Hepatocyte (in vitro differentiated cells): ENCODE measurements at regions not wholly inside any gene's neighbourhood (a gene's known extent, or its start where the extent isn't known, plus 50 kb on each side); places are given as distances from the start of the nearest gene placed in this dataset.

Experiments
- DNase-seq: peaks from one replicate; pipeline ENCODE4 v3.0.0-alpha.2; 2016; ENCODE audit warnings: low spot score
- H2AFZ ChIP-seq: fragments of 200-600 bp; sonication (generic); 2 replicates; pipeline ENCODE4 v1.6.0; 2016; ENCODE audit warnings: antibody characterized with exemption, mild to moderate bottlenecking
- H3K27ac ChIP-seq: fragments of 200-600 bp; sonication (generic); 2 replicates; pipeline ENCODE4 v1.5.1; 2016; ENCODE audit warnings: mild to moderate bottlenecking
- H3K27me3 ChIP-seq: fragments of 200-600 bp; sonication (generic); 2 replicates; pipeline ENCODE4 v1.6.1; 2016
- H3K36me3 ChIP-seq: fragments of 200-600 bp; sonication (generic); replicated peaks from 2 replicates; pipeline ENCODE4 v1.5.1; 2016; ENCODE audit warnings: low read depth; ENCODE audit not compliant: insufficient read depth
- H3K4me1 ChIP-seq: fragments of 200-600 bp; sonication (generic); 2 replicates; pipeline ENCODE4 v1.5.1; 2016; ENCODE audit warnings: mild to moderate bottlenecking, moderate library complexity; ENCODE audit not compliant: insufficient read depth
- H3K4me2 ChIP-seq: fragments of 200-600 bp; sonication (generic); 2 replicates; pipeline ENCODE4 v1.6.0; 2016
- H3K4me3 ChIP-seq: fragments of 200-600 bp; sonication (generic); 2 replicates; pipeline ENCODE4 v1.5.1; 2016; ENCODE audit warnings: mild to moderate bottlenecking
- H3K79me2 ChIP-seq: fragments of 200-600 bp; sonication (generic); 2 replicates; pipeline ENCODE4 v1.6.0; 2017; ENCODE audit warnings: mild to moderate bottlenecking
- H3K9me2 ChIP-seq: fragments of 200-600 bp; sonication (generic); replicated peaks from 2 replicates; pipeline ENCODE4 v1.6.0; 2017; ENCODE audit warnings: mild to moderate bottlenecking; ENCODE audit not compliant: insufficient read depth
- H3K9me3 ChIP-seq: fragments of 200-600 bp; sonication (generic); 2 replicates; pipeline ENCODE4 v1.5.1; 2016; ENCODE audit warnings: low read depth, mild to moderate bottlenecking
- H4K20me1 ChIP-seq: fragments of 200-600 bp; sonication (generic); 2 replicates; pipeline ENCODE4 v1.6.0; 2016; ENCODE audit warnings: mild to moderate bottlenecking; ENCODE audit not compliant: insufficient read depth, poor library complexity, severe bottlenecking
- EZH2 ChIP-seq: fragments of 200-600 bp; sonication (generic); IDR thresholded peaks from 2 replicates; pipeline ENCODE4 v1.6.1; 2016; ENCODE audit warnings: antibody characterized with exemption, mild to moderate bottlenecking, borderline replicate concordance
- EZH2phosphoT487 ChIP-seq: fragments of 200-600 bp; sonication (generic); IDR thresholded peaks from one replicate; pipeline ENCODE4 v1.6.1; 2018; ENCODE audit warnings: antibody characterized with exemption, mild to moderate bottlenecking, low read depth, moderate library complexity; ENCODE audit not compliant: unreplicated experiment, severe bottlenecking
- WGBS: methylation state at CpG from one replicate; pipeline ENCODE4 v1.1.6; 2016; ENCODE audit warnings: low lambda C conversion rate; ENCODE audit errors: missing lambda C conversion rate; 5-methylcytosine and 5-hydroxymethylcytosine counted together
- TF ChIP-seq, protein P1 (sequence below): fragments of 200-600 bp; sonication (generic); IDR thresholded peaks from 2 replicates; pipeline ENCODE4 v1.5.1; 2016; ENCODE audit warnings: antibody characterized with exemption, mild to moderate bottlenecking; ENCODE audit not compliant: poor library complexity

DNA sequence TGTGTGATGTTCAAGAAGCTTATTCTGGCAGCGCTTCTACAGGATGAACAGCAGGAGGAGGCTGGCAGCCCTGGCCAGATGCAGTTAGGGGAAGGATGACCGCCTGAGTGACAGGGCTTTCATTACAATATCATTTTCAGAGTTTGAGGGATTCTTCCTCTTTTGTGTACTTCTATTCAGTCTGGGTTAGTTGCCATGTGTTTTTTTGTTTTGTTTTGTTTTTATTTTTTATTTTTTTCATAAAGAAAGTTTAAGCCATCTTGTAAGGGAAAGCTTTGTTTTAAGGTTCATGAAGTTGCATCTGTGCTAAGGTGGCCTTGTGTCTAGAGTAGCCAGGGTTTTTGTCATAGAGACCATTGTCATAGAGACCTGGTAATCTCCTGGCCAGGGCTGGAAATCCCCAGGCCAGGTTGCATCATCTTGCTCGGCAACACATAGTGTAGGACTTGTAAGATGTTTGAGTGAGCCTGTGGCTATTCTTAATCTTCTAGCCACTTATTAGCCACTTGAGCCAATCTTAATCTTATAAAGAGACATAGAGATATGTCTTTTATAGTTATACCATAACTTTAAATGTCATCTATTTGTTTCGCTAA, 230.5 kb upstream of the TMEM229A start:
- DNase-seq, result peak; percentile 7
- no peaks in the 10 kb centered on the region for H3K27me3 ChIP-seq
- 80% methylated on average over 4 of the region's 4 CpGs for WGBS
- no peak overlapping the region for H2AFZ ChIP-seq
- H3K4me2 ChIP-seq, result no peak overlapping the region
- no peaks in the 10 kb centered on the region for H3K9me3 ChIP-seq
- no peaks in the 10 kb centered on the region for H3K4me1 ChIP-seq
- H3K9me2 ChIP-seq, result no peaks in the 10 kb centered on the region
- TF ChIP-seq, protein P1, sequence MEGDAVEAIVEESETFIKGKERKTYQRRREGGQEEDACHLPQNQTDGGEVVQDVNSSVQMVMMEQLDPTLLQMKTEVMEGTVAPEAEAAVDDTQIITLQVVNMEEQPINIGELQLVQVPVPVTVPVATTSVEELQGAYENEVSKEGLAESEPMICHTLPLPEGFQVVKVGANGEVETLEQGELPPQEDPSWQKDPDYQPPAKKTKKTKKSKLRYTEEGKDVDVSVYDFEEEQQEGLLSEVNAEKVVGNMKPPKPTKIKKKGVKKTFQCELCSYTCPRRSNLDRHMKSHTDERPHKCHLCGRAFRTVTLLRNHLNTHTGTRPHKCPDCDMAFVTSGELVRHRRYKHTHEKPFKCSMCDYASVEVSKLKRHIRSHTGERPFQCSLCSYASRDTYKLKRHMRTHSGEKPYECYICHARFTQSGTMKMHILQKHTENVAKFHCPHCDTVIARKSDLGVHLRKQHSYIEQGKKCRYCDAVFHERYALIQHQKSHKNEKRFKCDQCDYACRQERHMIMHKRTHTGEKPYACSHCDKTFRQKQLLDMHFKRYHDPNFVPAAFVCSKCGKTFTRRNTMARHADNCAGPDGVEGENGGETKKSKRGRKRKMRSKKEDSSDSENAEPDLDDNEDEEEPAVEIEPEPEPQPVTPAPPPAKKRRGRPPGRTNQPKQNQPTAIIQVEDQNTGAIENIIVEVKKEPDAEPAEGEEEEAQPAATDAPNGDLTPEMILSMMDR, result no peak
- H3K4me3 ChIP-seq, result no peak overlapping the region
- no peaks in the 10 kb centered on the region for H4K20me1 ChIP-seq
- no peak overlapping the region for H3K27ac ChIP-seq
- H3K79me2 ChIP-seq, result no peaks in the 10 kb centered on the region
- no peaks in the 10 kb centered on the region for H3K36me3 ChIP-seq

DNA sequence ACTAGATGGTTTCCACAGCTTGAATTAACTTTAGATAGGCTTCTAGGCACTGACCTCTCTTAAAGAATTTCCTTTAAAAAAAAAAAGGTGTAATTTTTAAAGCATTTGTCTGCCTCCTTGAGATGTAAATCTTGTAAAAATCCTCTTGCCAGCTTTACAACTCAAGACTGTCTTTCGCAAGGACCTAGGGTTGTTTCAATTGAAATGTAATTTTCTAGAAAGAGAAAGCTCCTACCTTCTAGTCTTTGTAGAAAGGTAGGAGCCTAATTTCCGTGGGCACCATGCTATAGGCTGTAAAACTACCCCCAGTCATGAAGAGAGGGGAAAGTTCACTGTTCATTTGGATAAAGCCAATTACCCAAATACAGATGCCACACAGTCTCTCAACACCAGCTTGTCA, 228.8 kb upstream of the TMEM229A start:
- DNase-seq, result no peak
- H2AFZ ChIP-seq, result no peak overlapping the region
- no peak overlapping the region for H3K4me2 ChIP-seq
- H3K27me3 ChIP-seq, result no peaks in the 10 kb centered on the region
- no peak overlapping the region for H3K4me3 ChIP-seq
- no peaks in the 10 kb centered on the region for H3K9me3 ChIP-seq
- TF ChIP-seq EZH2phosphoT487 (no peak), EZH2 (no peak)
- TF ChIP-seq, protein P1, result no peak
- no peaks in the 10 kb centered on the region for H3K9me2 ChIP-seq
- H4K20me1 ChIP-seq, result no peaks in the 10 kb centered on the region
- 52% methylated on average over 2 of the region's 2 CpGs for WGBS
- no peaks in the 10 kb centered on the region for H3K79me2 ChIP-seq
- no peak overlapping the region for H3K27ac ChIP-seq
- no peaks in the 10 kb centered on the region for H3K4me1 ChIP-seq
- no peaks in the 10 kb centered on the region for H3K36me3 ChIP-seq

DNA sequence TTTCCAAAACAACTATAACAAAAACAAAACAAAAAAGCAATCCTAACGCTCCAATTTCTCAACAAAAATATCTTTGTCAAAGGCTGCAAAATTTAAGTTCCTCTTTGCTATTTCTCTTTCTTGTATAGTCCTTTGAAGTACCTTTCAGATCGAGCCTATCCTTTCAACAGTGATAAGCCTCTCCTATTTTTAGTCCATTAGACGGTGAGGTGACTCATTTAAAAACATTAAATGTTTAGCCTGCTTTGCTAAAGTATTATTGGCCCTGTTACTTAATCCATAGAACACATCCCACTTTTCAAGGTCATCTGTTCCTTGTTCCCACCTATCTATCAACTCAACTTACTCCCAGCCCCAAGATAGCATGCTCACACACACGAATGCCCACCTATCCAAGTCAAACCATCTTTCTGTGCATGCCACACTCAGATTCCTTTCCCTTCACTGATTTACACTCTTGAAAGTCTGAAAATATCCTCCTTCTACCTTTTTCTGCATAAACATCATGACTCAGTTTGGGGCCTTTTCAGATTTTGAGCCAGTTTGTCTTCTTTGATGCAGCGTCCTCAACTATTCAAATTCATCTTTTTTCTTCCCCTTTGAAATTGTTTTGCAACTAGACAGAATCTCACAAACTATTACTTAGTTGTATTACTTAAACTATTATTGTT, 224.9 kb upstream of the TMEM229A start:
- Histone ChIP-seq H3K27me3 (no peaks in the 10 kb centered on the region), H3K79me2 (no peaks in the 10 kb centered on the region), H4K20me1 (no peaks in the 10 kb centered on the region), H3K27ac (no peak overlapping the region), H3K9me3 (no peaks in the 10 kb centered on the region), H3K4me2 (no peak overlapping the region), H2AFZ (no peak overlapping the region), H3K9me2 (no peaks in the 10 kb centered on the region), H3K4me1 (no peaks in the 10 kb centered on the region), H3K36me3 (no peaks in the 10 kb centered on the region), H3K4me3 (no peak overlapping the region)
- TF ChIP-seq EZH2phosphoT487 (no peak), EZH2 (no peak)
- TF ChIP-seq, protein P1, result no peak
- DNase-seq, result no peak
- 58% methylated on average over 5 of the region's 5 CpGs for WGBS
